GM19372 (cell line): ENCODE measurements at regions not wholly inside any gene's neighbourhood (a gene's known extent, or its start where the extent isn't known, plus 50 kb on each side); places are given as distances from the start of the nearest gene placed in this dataset.

Experiments used
- ATAC-seq: cut with Tn5 transposase; IDR thresholded peaks from one replicate; pipeline ENCODE4 v1.9.1; 2021; ENCODE audit warnings: mild to moderate bottlenecking, low read depth, moderate library complexity; ENCODE audit not compliant: unreplicated experiment

- no peak for ATAC-seq
Observed at GRCh38 chr20:11852811-11853210, 64.9 kb upstream of the BTBD3 start.

GRCh38 chr20:11853359-11853758 lies 64.3 kb upstream of the BTBD3 start:
- ATAC-seq = no peak

- no peak for ATAC-seq
Observed at GRCh38 chr20:11861479-11861878, 56.2 kb upstream of the BTBD3 start.

- ATAC-seq = no peak
Observed at GRCh38 chr20:11867291-11867919, 50.3 kb upstream of the BTBD3 start.
